ENCODE measurements at regions not wholly inside any gene's neighbourhood (a gene's known extent, or its start where the extent isn't known, plus 50 kb on each side); places are given as distances from the start of the nearest gene placed in this dataset.

- TF ChIP-seq CTCF (IDR thresholded peaks at IDR 0.05) (no peak), POLR2AphosphoS5 (IDR thresholded peaks at IDR 0.05) (no peak)
Observed at GRCh38 chr4:156635051-156635450, 336.5 kb downstream of the PDGFC start.

Data from prostate gland (tissue), 2 donors.